ENCODE measurements at regions not wholly inside any gene's neighbourhood (a gene's known extent, or its start where the extent isn't known, plus 50 kb on each side); places are given as distances from the start of the nearest gene placed in this dataset.

DNA sequence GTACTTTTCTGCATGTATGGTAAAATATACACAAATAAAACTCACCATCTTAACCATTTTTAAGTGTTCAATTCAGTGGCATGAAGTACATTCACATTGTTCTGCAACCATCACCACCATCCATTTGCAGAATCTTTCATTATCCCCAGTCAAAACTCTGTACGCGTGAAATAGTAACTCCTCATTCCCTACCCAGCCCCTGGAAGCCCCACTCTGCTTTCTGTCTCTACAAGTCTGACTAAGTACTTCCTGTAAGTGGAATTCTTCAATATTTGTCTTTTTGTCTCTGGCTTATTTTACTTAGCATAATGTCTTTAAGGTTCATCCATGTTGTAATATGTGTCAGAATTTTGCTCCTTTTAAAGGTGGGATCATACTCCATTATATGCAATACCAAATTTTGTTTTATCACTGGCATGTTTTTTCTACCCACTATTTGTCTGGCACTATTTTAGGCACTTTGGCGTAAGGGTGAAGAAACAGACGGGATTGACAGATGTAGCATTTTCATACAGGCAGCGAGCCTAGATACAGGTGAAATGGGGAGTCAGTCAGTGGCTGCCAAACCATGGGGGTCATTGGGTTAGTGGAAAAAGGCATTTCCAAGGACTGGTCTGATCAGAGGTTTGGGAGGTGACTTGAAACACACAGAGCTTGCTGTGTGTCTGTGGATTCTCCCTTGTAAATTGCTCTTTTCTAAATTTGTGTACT is 163.2 kb upstream of the MYCN start:
- no peaks in the 10 kb centered on the region for H3K79me2 ChIP-seq (ENCODE audit: low read length)
- H3K27me3 ChIP-seq (ENCODE audit: low read depth, low read length), result peaks cover 13% of the 10 kb centered on the region
- no peak for TF ChIP-seq EZH2phosphoT487 (IDR thresholded peaks at IDR 0.05; ENCODE audit: low read depth)
- TF ChIP-seq, protein P1, sequence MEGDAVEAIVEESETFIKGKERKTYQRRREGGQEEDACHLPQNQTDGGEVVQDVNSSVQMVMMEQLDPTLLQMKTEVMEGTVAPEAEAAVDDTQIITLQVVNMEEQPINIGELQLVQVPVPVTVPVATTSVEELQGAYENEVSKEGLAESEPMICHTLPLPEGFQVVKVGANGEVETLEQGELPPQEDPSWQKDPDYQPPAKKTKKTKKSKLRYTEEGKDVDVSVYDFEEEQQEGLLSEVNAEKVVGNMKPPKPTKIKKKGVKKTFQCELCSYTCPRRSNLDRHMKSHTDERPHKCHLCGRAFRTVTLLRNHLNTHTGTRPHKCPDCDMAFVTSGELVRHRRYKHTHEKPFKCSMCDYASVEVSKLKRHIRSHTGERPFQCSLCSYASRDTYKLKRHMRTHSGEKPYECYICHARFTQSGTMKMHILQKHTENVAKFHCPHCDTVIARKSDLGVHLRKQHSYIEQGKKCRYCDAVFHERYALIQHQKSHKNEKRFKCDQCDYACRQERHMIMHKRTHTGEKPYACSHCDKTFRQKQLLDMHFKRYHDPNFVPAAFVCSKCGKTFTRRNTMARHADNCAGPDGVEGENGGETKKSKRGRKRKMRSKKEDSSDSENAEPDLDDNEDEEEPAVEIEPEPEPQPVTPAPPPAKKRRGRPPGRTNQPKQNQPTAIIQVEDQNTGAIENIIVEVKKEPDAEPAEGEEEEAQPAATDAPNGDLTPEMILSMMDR (IDR thresholded peaks at IDR 0.05; ENCODE audit: low read depth, low read length), result no peak
- no peak overlapping the region for H3K27ac ChIP-seq (ENCODE audit: low read length)
- no peak overlapping the region for H3K9ac ChIP-seq (ENCODE audit: low read length)
- no peaks in the 10 kb centered on the region for H3K9me3 ChIP-seq (ENCODE audit: insufficient read depth, low read length)
- H2AFZ ChIP-seq (ENCODE audit: low read depth, low read length), result no peak overlapping the region
- no peaks in the 10 kb centered on the region for H4K20me1 ChIP-seq (ENCODE audit: insufficient read depth, low read length)
- no peaks in the 10 kb centered on the region for H3K36me3 ChIP-seq (replicated peaks; ENCODE audit: low read depth, low read length)
- H3K4me2 ChIP-seq (ENCODE audit: low read length), result no peak overlapping the region
- no peak overlapping the region for H3K4me3 ChIP-seq (ENCODE audit: low read length)
- H3K4me1 ChIP-seq (ENCODE audit: low read length), result no peaks in the 10 kb centered on the region

DNA sequence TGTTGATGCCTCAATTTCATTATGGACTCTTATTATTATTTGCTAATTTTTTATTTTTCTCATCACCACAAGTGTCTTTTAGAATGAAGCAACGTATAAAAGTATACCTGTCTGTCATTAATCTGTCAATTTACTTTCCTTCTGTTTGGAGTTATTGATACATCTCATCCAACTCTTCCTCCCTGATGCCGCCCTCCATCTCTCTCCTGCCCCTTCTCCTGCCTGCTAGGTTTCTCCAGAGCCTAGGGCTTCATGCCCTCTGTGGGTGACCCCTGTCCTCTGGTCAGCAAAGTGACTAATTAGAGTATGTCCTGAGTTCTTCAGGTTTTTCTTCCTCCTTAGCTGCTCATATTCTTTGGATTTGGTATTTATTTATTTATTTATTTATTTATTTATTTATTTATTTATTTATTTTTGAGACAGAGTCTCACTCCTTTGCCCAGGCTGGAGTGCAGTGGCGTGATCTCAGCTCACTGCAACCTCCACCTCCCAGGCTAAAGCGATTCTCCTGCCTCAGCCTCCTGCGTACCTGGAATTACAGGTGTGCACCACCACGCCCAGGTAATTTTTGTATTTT is 162.5 kb upstream of the MYCN start:
- Histone ChIP-seq H3K27me3 (ENCODE audit: low read depth, low read length) (peaks cover 14% of the 10 kb centered on the region), H3K4me2 (ENCODE audit: low read length) (no peak overlapping the region), H4K20me1 (ENCODE audit: insufficient read depth, low read length) (no peaks in the 10 kb centered on the region), H3K4me3 (ENCODE audit: low read length) (no peak overlapping the region), H3K79me2 (ENCODE audit: low read length) (no peaks in the 10 kb centered on the region), H3K9me3 (ENCODE audit: insufficient read depth, low read length) (no peaks in the 10 kb centered on the region), H3K9ac (ENCODE audit: low read length) (no peak overlapping the region), H2AFZ (ENCODE audit: low read depth, low read length) (no peak overlapping the region), H3K27ac (ENCODE audit: low read length) (no peak overlapping the region), H3K36me3 (replicated peaks; ENCODE audit: low read depth, low read length) (no peaks in the 10 kb centered on the region), H3K4me1 (ENCODE audit: low read length) (no peaks in the 10 kb centered on the region)
- TF ChIP-seq EZH2phosphoT487 (IDR thresholded peaks at IDR 0.05; ENCODE audit: low read depth), result no peak
- TF ChIP-seq, protein P1 (IDR thresholded peaks at IDR 0.05; ENCODE audit: low read depth, low read length), result no peak

DNA sequence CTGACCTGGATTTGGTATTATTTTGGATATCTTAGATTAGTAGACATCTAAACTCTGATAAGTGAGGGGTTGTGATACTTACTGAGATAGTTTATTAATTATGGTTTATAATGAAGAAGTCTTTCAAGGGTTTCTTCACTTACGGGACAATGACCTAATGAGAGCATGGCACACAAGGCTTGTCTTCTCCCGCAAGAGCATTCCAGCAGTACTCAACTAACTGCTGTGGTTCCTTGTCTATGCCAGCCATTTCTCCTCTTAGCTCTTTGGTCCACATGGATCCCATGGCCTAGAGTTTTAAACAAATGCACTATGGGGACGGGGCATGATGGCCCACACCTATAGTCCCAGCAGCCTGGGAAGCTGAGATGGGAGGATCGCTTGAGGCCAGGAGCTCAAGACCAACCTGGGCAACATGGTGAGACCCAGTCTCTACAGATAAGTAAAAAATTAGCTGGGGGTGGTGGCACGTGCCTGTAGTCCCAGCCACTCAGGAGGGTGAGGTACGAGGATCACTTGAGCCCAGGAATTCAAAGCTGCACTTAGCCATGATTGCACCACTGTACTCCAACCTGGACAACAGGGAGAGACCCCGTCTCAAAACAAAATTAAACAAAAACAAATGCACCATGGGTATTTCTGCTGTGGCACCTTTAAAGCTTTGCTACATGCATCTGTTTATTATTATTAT is 161.7 kb upstream of the MYCN start:
- no peak overlapping the region for H3K4me3 ChIP-seq (ENCODE audit: low read length)
- H3K36me3 ChIP-seq (replicated peaks; ENCODE audit: low read depth, low read length), result no peaks in the 10 kb centered on the region
- H4K20me1 ChIP-seq (ENCODE audit: insufficient read depth, low read length), result no peaks in the 10 kb centered on the region
- H3K9ac ChIP-seq (ENCODE audit: low read length), result no peak overlapping the region
- H3K79me2 ChIP-seq (ENCODE audit: low read length), result no peaks in the 10 kb centered on the region
- H3K9me3 ChIP-seq (ENCODE audit: insufficient read depth, low read length), result no peaks in the 10 kb centered on the region
- H3K27ac ChIP-seq (ENCODE audit: low read length), result no peak overlapping the region
- H3K4me1 ChIP-seq (ENCODE audit: low read length), result no peaks in the 10 kb centered on the region
- no peak overlapping the region for H2AFZ ChIP-seq (ENCODE audit: low read depth, low read length)
- peaks cover 22% of the 10 kb centered on the region for H3K27me3 ChIP-seq (ENCODE audit: low read depth, low read length)
- H3K4me2 ChIP-seq (ENCODE audit: low read length), result no peak overlapping the region
- TF ChIP-seq EZH2phosphoT487 (IDR thresholded peaks at IDR 0.05; ENCODE audit: low read depth), result no peak
- TF ChIP-seq, protein P1 (IDR thresholded peaks at IDR 0.05; ENCODE audit: low read depth, low read length), result no peak

DNA sequence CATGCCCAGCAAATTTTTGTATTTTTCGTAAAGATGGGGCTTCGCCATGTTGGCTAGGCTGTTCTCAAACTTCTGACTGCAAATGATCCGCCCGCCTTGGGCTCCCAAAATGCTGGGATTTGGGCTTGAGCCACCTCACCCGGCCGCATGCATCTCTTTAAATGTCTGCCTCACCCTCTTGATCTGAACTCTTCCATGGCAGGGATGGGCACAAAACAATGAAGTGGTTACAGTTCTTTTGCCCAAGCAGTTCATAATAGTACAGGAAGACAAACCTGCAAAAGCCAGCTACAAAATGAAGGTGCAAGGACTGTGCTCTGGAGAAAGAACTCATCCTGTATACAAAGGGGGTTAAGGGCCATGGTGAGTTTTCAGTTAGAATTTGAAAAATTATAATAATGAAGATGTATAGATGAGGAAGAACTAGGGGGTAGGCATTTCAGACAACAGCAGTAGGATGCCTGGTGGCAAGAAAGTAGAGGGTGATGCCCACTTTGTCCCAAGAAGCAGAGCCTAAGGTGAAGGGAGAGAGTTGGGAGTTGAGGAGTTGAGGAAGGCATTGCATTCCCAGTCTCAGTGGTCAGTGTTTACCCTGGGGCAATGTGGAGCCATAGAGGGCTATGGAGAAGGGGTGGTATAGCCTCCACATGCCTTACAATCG is 160.8 kb upstream of the MYCN start:
- Histone ChIP-seq H3K27ac (ENCODE audit: low read length) (no peak overlapping the region), H2AFZ (ENCODE audit: low read depth, low read length) (no peak overlapping the region), H3K4me2 (ENCODE audit: low read length) (no peak overlapping the region), H3K4me1 (ENCODE audit: low read length) (no peaks in the 10 kb centered on the region), H3K79me2 (ENCODE audit: low read length) (no peaks in the 10 kb centered on the region), H3K9me3 (ENCODE audit: insufficient read depth, low read length) (no peaks in the 10 kb centered on the region), H3K4me3 (ENCODE audit: low read length) (no peak overlapping the region), H4K20me1 (ENCODE audit: insufficient read depth, low read length) (no peaks in the 10 kb centered on the region), H3K27me3 (ENCODE audit: low read depth, low read length) (peaks cover 23% of the 10 kb centered on the region), H3K9ac (ENCODE audit: low read length) (no peak overlapping the region), H3K36me3 (replicated peaks; ENCODE audit: low read depth, low read length) (no peaks in the 10 kb centered on the region)
- TF ChIP-seq, protein P1 (IDR thresholded peaks at IDR 0.05; ENCODE audit: low read depth, low read length), result no peak
- no peak for TF ChIP-seq EZH2phosphoT487 (IDR thresholded peaks at IDR 0.05; ENCODE audit: low read depth)

Measured in OCI-LY3 (cell line).